H7 (cell line): ENCODE measurements at regions not wholly inside any gene's neighbourhood (a gene's known extent, or its start where the extent isn't known, plus 50 kb on each side); places are given as distances from the start of the nearest gene placed in this dataset.

Source experiments
- DNase-seq: peaks from one replicate; pipeline ENCODE4 v3.0.0; 2012
- H3K27me3 ChIP-seq: 2 replicates; pipeline ENCODE4 v1.6.0; 2011; ENCODE audit warnings: mild to moderate bottlenecking, low read length; ENCODE audit not compliant: control insufficient read depth, insufficient read depth
- H3K36me3 ChIP-seq: replicated peaks from 2 replicates; pipeline ENCODE4 v1.5.1; 2011; ENCODE audit warnings: low read length; ENCODE audit not compliant: control insufficient read depth, insufficient read depth
- H3K4me3 ChIP-seq: 2 replicates; pipeline ENCODE4 v1.5.1; 2011; ENCODE audit warnings: low read depth, mild to moderate bottlenecking, control low read depth, low read length, moderate library complexity; ENCODE audit not compliant: insufficient read depth

- no peaks in the 10 kb centered on the region for H3K27me3 ChIP-seq
- no peak for DNase-seq
These were observed 193.1 kb downstream of the SMAD2 start for GRCh38 chr18:47737198-47737830.

GRCh38 chr18:47736376-47737140 lies 193.9 kb downstream of the SMAD2 start:
- Histone ChIP-seq H3K36me3 (no peaks in the 10 kb centered on the region), H3K4me3 (no peak overlapping the region), H3K27me3 (no peaks in the 10 kb centered on the region)
- no peak for DNase-seq

More at GRCh38 chr18:47737198-47737830, 193.1 kb downstream of the SMAD2 start:
- no peaks in the 10 kb centered on the region for H3K36me3 ChIP-seq
- no peak overlapping the region for H3K4me3 ChIP-seq

- Histone ChIP-seq H3K27me3 (no peaks in the 10 kb centered on the region), H3K4me3 (no peak overlapping the region), H3K36me3 (no peaks in the 10 kb centered on the region)
- DNase-seq = no peak
These were observed 195.3 kb downstream of the SMAD2 start for GRCh38 chr18:47735041-47735702.

GRCh38 chr18:47731276-47731675 lies 199.2 kb downstream of the SMAD2 start:
- Histone ChIP-seq H3K27me3 (peaks cover 1% of the 10 kb centered on the region; the same call in 1 of the 2 replicates), H3K4me3 (no peak overlapping the region), H3K36me3 (no peaks in the 10 kb centered on the region)
- no peak for DNase-seq

- H3K27me3 ChIP-seq = peaks cover 1% of the 10 kb centered on the region; the same call in 1 of the 2 replicates
- peak; percentile 54 for DNase-seq
- no peaks in the 10 kb centered on the region for H3K36me3 ChIP-seq
- H3K4me3 ChIP-seq = no peak overlapping the region
These were observed 199.7 kb downstream of the SMAD2 start for GRCh38 chr18:47730795-47731194.

- Histone ChIP-seq H3K4me3 (no peak overlapping the region), H3K36me3 (no peaks in the 10 kb centered on the region), H3K27me3 (peaks cover 1% of the 10 kb centered on the region; the same call in 1 of the 2 replicates)
- DNase-seq = no peak
These were observed 201.1 kb downstream of the SMAD2 start for GRCh38 chr18:47729356-47729755.

- H3K4me3 ChIP-seq = no peak overlapping the region
- no peak for DNase-seq
- H3K36me3 ChIP-seq = no peaks in the 10 kb centered on the region
- H3K27me3 ChIP-seq = peaks cover 1% of the 10 kb centered on the region; the same call in 1 of the 2 replicates
These were observed 201.5 kb downstream of the SMAD2 start for GRCh38 chr18:47728921-47729320.

GRCh38 chr18:47727409-47727808 lies 203.1 kb downstream of the SMAD2 start:
- no peak for DNase-seq
- no peak overlapping the region for H3K4me3 ChIP-seq
- H3K36me3 ChIP-seq = no peaks in the 10 kb centered on the region
- peaks cover 1% of the 10 kb centered on the region; the same call in 1 of the 2 replicates for H3K27me3 ChIP-seq

GRCh38 chr18:47726550-47726949 lies 203.9 kb downstream of the SMAD2 start:
- Histone ChIP-seq H3K4me3 (no peak overlapping the region), H3K27me3 (peaks cover 1% of the 10 kb centered on the region; the same call in 1 of the 2 replicates)
- DNase-seq = no peak

GRCh38 chr18:47725656-47726055 lies 204.8 kb downstream of the SMAD2 start:
- Histone ChIP-seq H3K36me3 (no peaks in the 10 kb centered on the region), H3K27me3 (peaks cover 1% of the 10 kb centered on the region; the same call in 1 of the 2 replicates), H3K4me3 (no peak overlapping the region)
- DNase-seq = no peak

More at GRCh38 chr18:47726550-47726949, 203.9 kb downstream of the SMAD2 start:
- H3K36me3 ChIP-seq = no peaks in the 10 kb centered on the region

GRCh38 chr18:47724186-47724975 lies 206.1 kb downstream of the SMAD2 start:
- Histone ChIP-seq H3K4me3 (no peak overlapping the region), H3K27me3 (0 out of 2 replicates have a peak, but pooled peaks cover 1% of the 10 kb centered on the region), H3K36me3 (no peaks in the 10 kb centered on the region)
- DNase-seq = peak; percentile 51

GRCh38 chr18:47721876-47722275 lies 208.6 kb downstream of the SMAD2 start:
- no peak overlapping the region for H3K4me3 ChIP-seq
- no peaks in the 10 kb centered on the region for H3K36me3 ChIP-seq
- H3K27me3 ChIP-seq = no peaks in the 10 kb centered on the region
- DNase-seq = no peak

GRCh38 chr18:47720741-47721140 lies 209.7 kb downstream of the SMAD2 start:
- no peaks in the 10 kb centered on the region for H3K36me3 ChIP-seq
- H3K4me3 ChIP-seq = no peak overlapping the region
- no peaks in the 10 kb centered on the region for H3K27me3 ChIP-seq
- DNase-seq = no peak

GRCh38 chr18:47719096-47719780 lies 211.2 kb downstream of the SMAD2 start:
- no peaks in the 10 kb centered on the region for H3K36me3 ChIP-seq
- no peak overlapping the region for H3K4me3 ChIP-seq
- no peaks in the 10 kb centered on the region for H3K27me3 ChIP-seq
- DNase-seq = peak; percentile 50
